Stomach smooth muscle (tissue), 2 donors: ENCODE measurements at regions not wholly inside any gene's neighbourhood (a gene's known extent, or its start where the extent isn't known, plus 50 kb on each side); places are given as distances from the start of the nearest gene placed in this dataset.

Source experiments
- H3K27ac ChIP-seq: one replicate; pipeline ENCODE4 v1.7.0; 2013; ENCODE audit warnings: mild to moderate bottlenecking, low read length, inconsistent platforms
- H3K27me3 ChIP-seq, 2 donors: one replicate each; pipeline ENCODE4 v1.7.0; 2013; ENCODE audit warnings: low read length in 2 of 2; ENCODE audit not compliant: insufficient read depth in 2 of 2, control insufficient read depth in 1 of 2
- H3K36me3 ChIP-seq, 2 donors: one replicate each; pipeline ENCODE4 v1.7.0; 2013; ENCODE audit warnings: low read length in 2 of 2; ENCODE audit not compliant: control insufficient read depth in 2 of 2, insufficient read depth in 2 of 2
- H3K4me1 ChIP-seq: one replicate; pipeline ENCODE4 v1.7.0; 2013; ENCODE audit warnings: low read length; ENCODE audit not compliant: control insufficient read depth, insufficient read depth
- H3K4me3 ChIP-seq, 2 donors: one replicate each; pipeline ENCODE4 v1.7.0; 2013; ENCODE audit warnings: low read length in 2 of 2
- H3K9ac ChIP-seq, 2 donors: one replicate each; pipeline ENCODE4 v1.7.0; 2013; ENCODE audit warnings: low read length in 2 of 2, mild to moderate bottlenecking in 1 of 2
- H3K9me3 ChIP-seq, 2 donors: one replicate each; pipeline ENCODE4 v1.7.0; 2013; ENCODE audit warnings: low read length in 2 of 2; ENCODE audit not compliant: control insufficient read depth in 2 of 2
- donor health status: healthy.
- donor health status: Pancreatic carcinoma.

- Histone ChIP-seq H3K27ac (no peak overlapping the region), H3K27me3 (no peaks in the 10 kb centered on the region), H3K4me1 (no peaks in the 10 kb centered on the region), H3K9ac (no peak overlapping the region), H3K9me3 (no peaks in the 10 kb centered on the region), H3K4me3 (no peak overlapping the region), H3K36me3 (no peaks in the 10 kb centered on the region)
Observed at GRCh38 chr10:84921701-84922100, 593.3 kb downstream of the CCSER2 start.

- Histone ChIP-seq H3K27ac (no peak overlapping the region), H3K27me3 (no peaks in the 10 kb centered on the region), H3K9me3 (no peaks in the 10 kb centered on the region), H3K4me3 (no peak overlapping the region), H3K9ac (no peak overlapping the region), H3K36me3 (no peaks in the 10 kb centered on the region), H3K4me1 (no peaks in the 10 kb centered on the region)
Observed at GRCh38 chr10:84924131-84924530, 595.7 kb downstream of the CCSER2 start.

GRCh38 chr10:84925495-84925894, 597.1 kb downstream of the CCSER2 start:
- Histone ChIP-seq H3K27ac (no peak overlapping the region), H3K9ac (no peak overlapping the region), H3K27me3 (no peaks in the 10 kb centered on the region), H3K9me3 (no peaks in the 10 kb centered on the region), H3K4me3 (no peak overlapping the region), H3K4me1 (no peaks in the 10 kb centered on the region), H3K36me3 (no peaks in the 10 kb centered on the region)

- Histone ChIP-seq H3K4me3 (no peak overlapping the region), H3K9me3 (no peaks in the 10 kb centered on the region), H3K27ac (no peak overlapping the region), H3K9ac (no peak overlapping the region), H3K27me3 (no peaks in the 10 kb centered on the region), H3K4me1 (no peaks in the 10 kb centered on the region), H3K36me3 (no peaks in the 10 kb centered on the region)
Observed at GRCh38 chr10:84933402-84933801, 605.0 kb downstream of the CCSER2 start.

GRCh38 chr10:84935772-84936171, 607.4 kb downstream of the CCSER2 start:
- Histone ChIP-seq H3K36me3 (no peaks in the 10 kb centered on the region), H3K4me1 (no peaks in the 10 kb centered on the region), H3K9me3 (no peaks in the 10 kb centered on the region), H3K4me3 (no peak overlapping the region), H3K27me3 (no peaks in the 10 kb centered on the region), H3K9ac (no peak overlapping the region), H3K27ac (no peak overlapping the region)

GRCh38 chr10:84938117-84938905, 609.9 kb downstream of the CCSER2 start:
- Histone ChIP-seq H3K27ac (no peak overlapping the region), H3K4me1 (no peaks in the 10 kb centered on the region), H3K9me3 (no peaks in the 10 kb centered on the region), H3K4me3 (no peak overlapping the region), H3K27me3 (no peaks in the 10 kb centered on the region), H3K9ac (no peak overlapping the region), H3K36me3 (no peaks in the 10 kb centered on the region)

GRCh38 chr10:84943541-84943940, 615.2 kb downstream of the CCSER2 start:
- Histone ChIP-seq H3K9me3 (no peaks in the 10 kb centered on the region), H3K9ac (no peak overlapping the region), H3K4me3 (no peak overlapping the region), H3K36me3 (no peaks in the 10 kb centered on the region), H3K27me3 (no peaks in the 10 kb centered on the region), H3K27ac (no peak overlapping the region), H3K4me1 (no peaks in the 10 kb centered on the region)

GRCh38 chr10:84944187-84944586, 615.8 kb downstream of the CCSER2 start:
- Histone ChIP-seq H3K4me1 (no peaks in the 10 kb centered on the region), H3K9ac (no peak overlapping the region), H3K36me3 (no peaks in the 10 kb centered on the region), H3K4me3 (no peak overlapping the region), H3K9me3 (no peaks in the 10 kb centered on the region), H3K27ac (no peak overlapping the region), H3K27me3 (no peaks in the 10 kb centered on the region)

- H3K9ac ChIP-seq, result no peak overlapping the region
- H3K9me3 ChIP-seq, result no peaks in the 10 kb centered on the region
- H3K4me3 ChIP-seq, result no peak overlapping the region
- no peaks in the 10 kb centered on the region for H3K27me3 ChIP-seq
- no peaks in the 10 kb centered on the region for H3K4me1 ChIP-seq
- no peak overlapping the region for H3K27ac ChIP-seq
- no peaks in the 10 kb centered on the region for H3K36me3 ChIP-seq
Observed at GRCh38 chr10:84945791-84946190, 617.4 kb downstream of the CCSER2 start.

GRCh38 chr10:84946904-84947303, 618.5 kb downstream of the CCSER2 start:
- H3K4me3 ChIP-seq, result no peak overlapping the region
- no peaks in the 10 kb centered on the region for H3K4me1 ChIP-seq
- no peak overlapping the region for H3K9ac ChIP-seq
- no peaks in the 10 kb centered on the region for H3K36me3 ChIP-seq
- no peaks in the 10 kb centered on the region for H3K27me3 ChIP-seq
- H3K9me3 ChIP-seq, result no peaks in the 10 kb centered on the region
- H3K27ac ChIP-seq, result no peak overlapping the region

- H3K36me3 ChIP-seq, result no peaks in the 10 kb centered on the region
- H3K4me1 ChIP-seq, result no peaks in the 10 kb centered on the region
- H3K27ac ChIP-seq, result no peak overlapping the region
- H3K27me3 ChIP-seq, result no peaks in the 10 kb centered on the region
- H3K4me3 ChIP-seq, result no peak overlapping the region
- H3K9me3 ChIP-seq, result no peaks in the 10 kb centered on the region
- H3K9ac ChIP-seq, result no peak overlapping the region
Observed at GRCh38 chr10:84948644-84949043, 620.3 kb downstream of the CCSER2 start.
